ENCODE measurements at regions not wholly inside any gene's neighbourhood (a gene's known extent, or its start where the extent isn't known, plus 50 kb on each side); places are given as distances from the start of the nearest gene placed in this dataset.

DNA sequence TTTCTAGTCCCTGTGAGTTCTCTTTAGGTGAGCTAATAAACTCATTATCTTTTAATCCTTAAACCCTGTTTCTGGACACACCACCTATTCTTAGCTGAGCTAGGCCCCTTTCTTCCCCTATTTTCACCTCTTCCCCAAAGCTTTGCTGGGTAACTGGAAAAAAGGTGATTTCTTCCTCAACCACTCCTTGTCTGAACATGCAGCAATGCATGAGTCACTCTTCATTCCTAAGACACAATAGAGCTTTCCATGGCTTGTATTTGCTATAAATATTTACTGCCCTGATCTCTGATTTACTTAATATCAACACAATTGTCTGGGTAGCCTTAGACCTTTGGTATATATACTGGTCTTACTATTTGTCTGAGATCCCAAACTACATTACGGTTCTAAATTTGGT, 370.9 kb downstream of the KLF5 start:
- no peak for DNase-seq (ENCODE audit: extremely low read depth, low read depth, low spot score)

DNA sequence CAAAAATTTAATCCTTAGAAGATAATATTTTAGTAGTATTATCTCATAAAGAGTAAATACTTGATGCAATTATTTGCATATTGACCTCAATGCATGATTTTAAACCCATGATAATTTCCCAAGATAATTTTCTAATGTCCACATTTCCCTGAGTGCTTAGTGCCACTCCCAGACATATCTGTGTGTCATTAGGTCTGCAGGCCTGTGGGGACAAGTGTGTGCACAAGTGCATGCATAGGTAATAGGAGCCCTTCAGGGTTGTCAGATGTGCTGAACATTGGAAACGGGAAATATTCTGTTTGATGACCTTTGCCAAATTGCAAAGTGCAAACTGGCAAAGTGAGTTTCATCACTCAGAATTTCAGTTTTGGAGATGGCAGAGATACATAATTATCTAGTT, 369.9 kb downstream of the KLF5 start:
- no peak for DNase-seq (ENCODE audit: extremely low read depth, low read depth, low spot score)

DNA sequence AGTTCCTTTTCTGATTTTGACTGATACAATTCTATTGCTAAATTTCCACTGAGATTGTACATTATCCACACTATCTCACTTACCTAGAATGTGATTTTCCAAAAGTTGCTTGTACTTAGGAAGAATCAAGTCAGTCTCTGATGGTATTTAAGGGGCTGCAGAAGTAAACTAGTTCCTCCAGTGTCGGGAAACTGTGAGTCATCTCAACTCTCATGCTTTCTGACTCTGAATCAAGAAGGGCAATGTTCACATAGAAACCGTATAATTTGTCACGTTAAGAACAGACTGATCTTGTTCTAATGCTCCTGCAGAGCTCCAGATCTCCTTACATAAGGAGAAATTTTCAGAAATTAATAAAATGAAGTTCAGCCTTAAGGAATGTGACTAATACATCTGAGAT, 369.3 kb downstream of the KLF5 start:
- no peak for DNase-seq (ENCODE audit: extremely low read depth, low read depth, low spot score)

DNA sequence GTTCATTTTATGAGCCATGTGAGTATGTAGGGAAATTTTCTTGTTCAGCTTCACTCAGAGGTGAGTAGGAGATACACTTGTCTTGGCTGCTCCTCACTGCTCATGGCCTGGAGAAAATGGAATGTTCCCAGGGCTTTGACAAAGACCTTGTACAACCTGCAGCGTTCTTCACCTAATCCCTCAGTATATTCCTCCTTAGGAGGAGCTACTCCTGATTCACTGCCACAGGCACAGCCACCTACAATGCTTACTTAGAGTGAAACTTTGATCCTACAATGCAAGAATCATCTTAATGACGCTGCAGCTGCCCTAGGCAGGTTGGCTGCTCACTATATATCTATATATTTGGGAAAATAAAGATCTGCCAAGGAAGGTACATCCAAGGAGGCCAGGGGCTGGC, 364.2 kb downstream of the KLF5 start:
- DNase-seq (ENCODE audit: extremely low read depth, low read depth, low spot score): no peak

DNA sequence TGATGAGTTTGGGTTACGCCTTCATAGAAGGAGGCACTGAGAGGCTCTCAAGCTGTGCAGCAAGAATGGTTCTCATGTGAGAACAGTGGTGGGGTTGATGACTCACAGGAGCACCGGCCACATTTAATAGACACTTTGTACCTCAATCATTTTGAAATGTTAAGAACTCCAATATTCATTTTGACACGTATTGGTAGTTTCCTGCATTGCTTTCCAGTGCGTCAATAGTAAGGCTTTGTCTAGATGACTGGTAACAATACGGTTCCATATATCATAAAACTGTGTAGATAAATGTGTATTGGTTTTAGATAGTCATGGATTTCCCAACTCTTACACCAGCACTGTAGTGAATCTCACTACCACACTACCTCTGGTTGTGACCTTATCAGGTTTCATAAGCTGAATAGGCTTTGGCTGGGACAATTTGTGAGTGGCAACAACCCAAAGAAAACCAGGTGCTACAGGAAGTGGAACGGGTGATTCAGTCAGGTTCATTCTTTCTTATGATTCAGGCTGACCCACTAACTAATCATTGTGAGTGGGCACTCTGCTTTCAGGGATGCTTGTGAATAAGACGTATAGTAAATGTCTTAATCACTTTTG, 362.6 kb downstream of the KLF5 start:
- no peak for DNase-seq (ENCODE audit: extremely low read depth, low read depth, low spot score)

DNA sequence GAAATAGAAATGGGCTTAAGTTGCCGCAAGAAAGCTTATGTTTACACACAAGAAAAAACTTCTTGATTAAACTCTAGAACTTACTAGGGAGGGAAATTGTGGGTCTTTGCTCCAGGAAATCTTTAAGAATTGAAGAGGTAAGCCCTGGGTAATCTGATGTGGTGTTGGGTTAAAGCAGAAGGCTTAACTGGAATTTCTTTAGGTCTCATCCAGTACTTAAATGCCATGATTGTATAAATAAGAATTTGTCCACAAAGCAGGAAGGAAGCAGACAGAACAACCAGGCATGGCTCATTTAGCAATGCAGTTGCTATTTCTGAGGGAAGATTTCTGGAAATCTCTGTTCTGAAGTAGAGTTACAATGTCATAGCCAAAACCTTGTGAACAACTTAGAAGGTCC, 360.4 kb downstream of the KLF5 start:
- no peak for DNase-seq (ENCODE audit: extremely low read depth, low read depth, low spot score)

DNA sequence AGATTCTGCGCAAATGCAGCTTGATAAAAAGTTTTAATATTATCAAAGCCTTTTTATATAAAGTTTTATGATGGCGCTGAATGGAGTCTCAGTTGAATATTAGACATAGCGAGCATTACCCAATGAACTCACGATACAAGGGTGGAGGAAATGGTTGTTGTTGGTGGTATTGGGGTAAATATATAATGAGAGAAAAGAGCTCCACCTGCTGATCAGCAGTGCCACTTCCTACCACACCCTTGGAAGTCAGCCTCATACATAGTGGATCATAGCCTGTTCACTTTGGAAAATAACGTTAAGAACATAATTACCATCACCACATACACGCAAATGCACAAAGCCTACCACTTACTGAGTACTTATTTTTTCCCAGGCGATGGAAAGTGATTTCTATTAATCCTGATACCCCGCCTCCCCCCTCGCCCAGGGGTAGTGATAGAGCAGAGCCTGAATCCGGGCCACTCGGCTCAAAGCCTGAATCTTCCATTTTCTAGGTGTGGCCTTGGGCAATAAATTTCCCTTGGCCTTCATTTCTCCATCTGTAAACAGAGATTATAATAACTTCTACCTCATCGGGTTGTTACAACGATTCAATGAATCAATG, 358.3 kb downstream of the KLF5 start:
- DNase-seq (ENCODE audit: extremely low read depth, low read depth, low spot score): no peak

DNA sequence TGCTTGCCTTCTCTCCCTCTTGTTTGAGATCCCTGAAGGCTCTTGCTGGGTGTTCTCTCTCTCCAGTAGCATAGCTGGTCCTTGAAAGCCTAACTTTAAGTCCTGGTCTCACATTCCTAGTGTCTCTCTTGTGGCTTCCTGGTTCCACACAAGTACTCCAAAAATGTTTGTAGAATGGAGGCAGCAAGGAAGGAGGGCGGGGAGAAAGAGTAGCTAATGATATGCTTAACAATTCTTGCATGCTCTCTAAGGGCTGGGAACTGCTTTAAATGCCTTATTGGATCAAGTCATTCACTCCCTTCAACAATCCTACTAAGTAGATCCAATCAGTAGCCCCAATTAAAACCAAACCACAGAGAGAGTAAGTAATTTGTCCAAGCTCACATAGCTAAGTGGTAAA, 357.3 kb downstream of the KLF5 start:
- DNase-seq (ENCODE audit: extremely low read depth, low read depth, low spot score): no peak

DNA sequence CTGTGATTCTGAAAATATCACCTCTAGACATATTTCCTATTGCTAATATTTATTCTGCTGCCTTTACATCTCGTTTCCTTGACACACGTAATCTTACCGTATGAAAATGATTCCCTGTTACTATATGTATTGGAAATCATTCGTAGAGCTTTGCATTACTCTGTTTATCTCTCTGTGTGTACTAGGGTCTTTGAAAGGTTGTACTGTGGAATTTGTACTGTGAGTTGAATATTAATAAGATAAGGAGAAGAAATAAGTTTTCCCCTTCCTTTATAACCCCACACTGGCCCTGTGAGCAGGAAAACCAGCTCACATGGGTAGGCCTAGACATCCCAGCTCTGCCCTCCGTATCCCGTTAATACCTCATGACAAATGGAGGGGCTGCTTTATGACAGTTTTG, 354.9 kb downstream of the KLF5 start:
- no peak for DNase-seq (ENCODE audit: extremely low read depth, low read depth, low spot score)

DNA sequence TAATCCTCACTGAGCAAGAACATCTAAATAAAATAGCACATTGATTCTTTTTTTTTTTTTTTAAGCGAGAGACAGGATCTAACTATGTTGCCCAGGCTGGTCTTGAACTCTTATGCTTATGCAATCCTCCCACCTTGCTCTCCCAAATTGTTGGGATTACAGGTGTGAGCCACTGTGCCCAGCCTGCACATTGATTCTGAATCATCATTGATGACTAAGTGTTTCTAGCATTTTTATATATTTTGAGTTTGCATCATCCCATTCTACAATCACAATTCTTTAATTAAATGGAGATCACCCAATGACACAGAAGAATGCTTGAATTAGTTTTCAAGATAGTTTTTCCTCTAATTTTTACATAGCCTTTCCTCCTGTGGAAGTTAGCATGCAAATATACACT, 354.1 kb downstream of the KLF5 start:
- no peak for DNase-seq (ENCODE audit: extremely low read depth, low read depth, low spot score)

DNA sequence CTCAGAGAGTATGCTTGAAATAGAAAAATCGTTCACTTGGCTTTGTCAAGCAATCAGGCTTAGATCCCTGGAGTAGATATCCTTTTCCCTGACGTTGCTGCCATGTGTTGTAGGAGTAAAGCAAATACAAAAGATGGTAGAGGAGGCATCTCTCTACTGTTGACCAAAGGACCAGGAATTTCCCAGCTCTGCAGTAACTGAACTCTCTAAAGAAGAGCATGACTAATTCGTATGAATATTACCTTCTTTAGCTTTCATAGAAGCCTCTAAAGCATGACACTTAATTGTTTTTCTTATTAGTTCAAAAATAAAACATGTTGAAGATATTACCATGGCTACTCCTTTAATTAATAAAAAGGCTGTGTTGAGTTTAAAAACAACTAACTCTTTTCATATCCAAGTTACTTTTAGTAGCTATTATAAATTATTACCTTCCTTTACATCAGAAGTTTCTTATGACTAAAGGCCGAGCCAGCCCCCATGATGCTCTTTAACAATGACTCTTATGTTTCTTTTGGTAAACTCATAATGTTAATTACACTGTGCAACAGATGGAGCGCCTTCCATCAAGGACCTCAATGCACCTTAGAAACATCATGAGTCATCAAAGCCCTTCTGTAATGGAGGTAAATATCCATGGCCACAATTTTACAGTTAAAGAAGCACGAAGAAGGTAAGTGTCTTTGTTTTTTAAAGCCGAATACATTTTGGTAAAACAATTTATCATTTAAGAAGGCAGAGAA, 352.4 kb downstream of the KLF5 start:
- no peak for DNase-seq (ENCODE audit: extremely low read depth, low read depth, low spot score)

DNA sequence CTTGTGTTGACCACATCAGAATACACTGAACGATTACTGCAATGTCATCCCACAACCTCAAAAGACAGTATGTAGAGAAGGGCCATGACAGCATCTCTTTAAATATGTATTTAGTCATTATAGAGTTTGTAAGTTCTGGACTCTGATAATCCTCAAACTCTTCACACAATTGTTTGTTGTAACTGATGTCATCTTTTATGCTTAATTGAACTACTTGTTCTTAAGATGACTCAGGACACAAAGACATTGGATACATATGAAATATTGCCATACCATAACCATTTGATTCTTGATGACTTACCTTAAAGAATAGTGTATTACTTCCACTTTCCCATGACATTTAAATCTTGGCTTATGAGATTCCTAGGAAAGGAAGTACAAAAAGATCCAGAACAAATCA, 347.6 kb downstream of the KLF5 start:
- no peak for DNase-seq (ENCODE audit: extremely low read depth, low read depth, low spot score)

DNA sequence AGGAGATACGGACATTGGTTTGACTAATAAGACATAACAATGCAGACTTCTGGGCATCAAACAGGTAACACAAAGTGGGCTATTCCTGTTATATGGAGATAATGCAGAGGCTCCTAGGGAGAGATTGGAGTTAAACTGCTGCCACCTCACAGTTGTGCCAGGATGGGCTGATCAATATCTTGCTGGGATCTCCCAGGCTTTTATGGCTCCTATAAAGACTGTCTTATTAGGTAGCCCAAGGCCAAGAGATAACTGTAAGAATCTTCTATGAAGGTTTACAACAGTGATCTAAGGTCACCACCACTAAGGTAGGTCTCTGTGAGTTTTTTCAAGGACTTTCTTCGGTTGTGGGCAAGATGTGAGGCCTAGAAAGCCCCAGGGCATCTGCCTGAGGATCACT, 345.8 kb downstream of the KLF5 start:
- no peak for DNase-seq (ENCODE audit: extremely low read depth, low read depth, low spot score)

DNA sequence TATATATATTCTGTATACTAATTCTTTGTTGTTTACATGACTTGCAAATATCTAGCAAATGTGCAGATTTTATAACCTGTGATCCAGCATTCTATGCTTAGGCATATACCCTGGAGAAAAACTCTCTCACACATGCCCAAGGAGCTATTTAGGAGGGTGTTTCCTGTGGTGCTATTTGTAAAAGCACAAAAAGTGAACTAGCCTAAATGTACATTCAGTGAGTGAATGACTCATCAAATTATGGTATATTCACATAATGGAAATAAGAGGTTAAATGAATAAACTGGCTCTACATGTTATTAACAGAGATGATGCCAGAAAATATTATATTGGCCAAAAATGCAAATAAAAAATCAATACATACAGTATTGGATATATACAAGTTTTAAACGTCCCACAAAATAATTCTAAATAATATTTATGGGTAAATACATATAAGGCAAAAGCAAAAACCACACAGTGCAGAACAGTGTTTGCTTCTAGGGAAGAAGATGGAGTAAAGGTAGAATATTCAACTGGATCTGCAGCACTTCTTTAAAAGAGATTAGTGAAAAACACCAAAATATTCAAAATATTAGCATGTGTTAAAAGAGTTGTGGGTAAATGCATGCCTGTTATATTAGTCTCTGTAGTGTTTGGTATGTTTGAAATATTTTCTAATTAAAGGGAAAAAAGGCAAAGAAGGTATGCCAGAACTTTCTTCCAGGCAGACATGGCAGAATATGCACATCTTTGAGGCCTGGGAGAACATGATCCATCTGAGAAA, 344.7 kb downstream of the KLF5 start:
- DNase-seq (ENCODE audit: extremely low read depth, low read depth, low spot score): no peak

DNA sequence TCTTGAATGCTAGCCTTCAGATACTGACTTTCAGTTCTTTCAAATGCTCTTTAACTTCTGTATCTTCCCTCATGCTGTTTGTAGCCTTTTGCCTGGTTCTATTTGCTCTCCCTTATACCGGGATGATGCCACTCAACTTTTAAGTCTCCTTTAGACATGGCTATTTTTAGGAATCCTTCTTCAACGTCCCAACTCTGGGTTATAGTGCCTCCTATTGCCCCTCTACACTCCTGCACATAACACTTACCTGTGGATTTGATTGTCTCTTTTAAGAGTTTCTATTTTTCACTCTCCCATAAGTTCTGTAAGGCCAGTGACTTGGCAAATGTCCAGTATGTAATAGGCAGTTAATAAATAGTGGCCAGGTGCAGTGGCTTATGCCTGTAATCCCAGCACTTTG, 343.0 kb downstream of the KLF5 start:
- no peak for DNase-seq (ENCODE audit: extremely low read depth, low read depth, low spot score)

DNA sequence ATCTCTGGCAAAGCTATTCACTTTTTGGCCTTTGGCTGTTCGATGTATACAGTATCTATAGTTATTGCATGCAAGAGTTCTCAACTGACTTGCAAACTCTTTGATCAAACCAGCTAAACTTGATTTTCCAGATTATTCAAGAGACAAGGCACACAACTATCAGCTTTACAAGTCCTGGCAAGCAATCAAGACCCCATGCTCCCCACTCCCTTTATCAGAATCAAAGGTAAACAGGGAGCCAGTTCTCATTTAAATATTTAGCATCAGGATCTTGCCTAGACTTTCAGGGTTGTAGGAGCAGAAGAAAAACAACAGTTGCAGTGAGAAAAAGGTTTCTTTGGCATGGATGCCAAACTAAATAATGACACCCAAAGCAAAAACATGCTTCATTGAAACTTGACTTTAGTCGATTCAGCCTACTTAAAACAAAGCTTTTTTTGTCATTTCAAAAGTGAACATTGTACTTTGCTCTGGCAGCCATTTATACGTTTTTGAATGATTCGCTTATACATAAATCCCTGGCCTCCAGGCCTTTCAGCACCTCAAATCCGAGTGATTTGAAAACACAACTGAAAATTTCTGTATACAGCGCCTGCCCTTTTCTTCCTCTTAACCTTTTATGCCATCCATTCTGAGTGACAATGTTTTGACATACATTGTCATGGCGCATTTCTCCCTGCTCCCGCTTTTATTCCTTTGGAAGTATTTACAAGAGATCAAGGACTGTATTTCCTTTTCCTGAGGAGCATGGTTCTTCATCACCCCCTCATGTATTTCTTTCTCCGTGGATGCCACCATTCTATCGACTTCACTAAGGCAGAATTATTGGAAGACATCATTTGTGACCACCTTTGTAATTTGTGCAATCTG, 340.8 kb downstream of the KLF5 start:
- no peak for DNase-seq (ENCODE audit: extremely low read depth, low read depth, low spot score)

DNA sequence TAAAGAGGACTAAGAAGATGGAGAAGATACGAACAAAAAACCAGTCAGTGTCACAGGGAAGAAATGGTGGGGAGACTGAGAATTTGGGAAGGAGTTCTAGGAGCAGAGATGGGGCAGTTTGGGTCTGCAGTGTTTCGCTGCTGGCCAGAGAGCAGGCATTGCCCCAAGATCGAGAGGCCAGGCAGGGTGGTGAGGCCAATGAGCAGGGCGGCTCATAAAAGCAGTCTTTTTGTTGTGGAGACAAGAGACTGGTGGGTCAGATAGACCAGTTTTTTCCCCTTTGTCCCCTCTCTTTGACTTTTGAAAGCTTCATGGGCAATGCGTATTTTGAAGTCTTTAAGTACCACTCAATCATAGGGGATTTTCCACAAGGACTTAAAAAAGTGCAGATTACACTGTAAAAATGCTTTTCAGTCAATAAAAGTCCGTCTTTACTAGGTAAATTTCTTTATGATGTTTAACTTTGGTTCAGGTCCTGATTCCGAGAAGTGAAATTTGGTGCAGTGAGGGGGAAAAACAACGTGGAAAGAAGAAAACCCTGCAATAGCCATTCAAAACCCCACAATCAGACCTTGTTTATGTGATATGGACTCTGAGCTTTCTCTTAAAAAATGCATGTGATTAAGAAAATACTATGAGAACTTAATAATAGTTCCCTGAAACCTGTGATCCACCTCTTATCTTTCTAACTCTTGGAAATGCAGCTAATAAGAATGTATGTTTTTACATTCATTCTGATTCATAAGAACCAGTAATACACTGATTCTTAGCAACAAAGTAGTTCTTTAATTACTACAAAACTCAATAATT, 338.9 kb downstream of the KLF5 start:
- no peak for DNase-seq (ENCODE audit: extremely low read depth, low read depth, low spot score)

DNA sequence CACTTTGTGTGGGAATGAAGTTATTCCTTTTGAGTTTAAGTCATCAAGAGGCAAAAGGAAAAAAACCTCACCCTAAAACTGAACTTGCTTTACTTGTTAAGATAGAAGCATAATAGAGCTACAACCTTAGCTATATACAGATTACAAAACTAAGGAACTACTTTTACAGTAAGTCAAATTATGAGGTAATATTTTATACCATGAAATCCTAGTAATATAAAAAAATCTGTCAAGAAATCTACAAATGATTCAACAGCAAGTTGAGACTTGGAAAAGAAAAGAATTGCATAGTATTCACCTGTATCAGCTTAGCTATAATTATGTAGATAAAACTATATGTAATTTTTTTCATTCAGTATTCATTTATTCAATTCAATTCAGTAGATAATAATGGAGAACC, 335.3 kb downstream of the KLF5 start:
- no peak for DNase-seq (ENCODE audit: extremely low read depth, low read depth, low spot score)

DNA sequence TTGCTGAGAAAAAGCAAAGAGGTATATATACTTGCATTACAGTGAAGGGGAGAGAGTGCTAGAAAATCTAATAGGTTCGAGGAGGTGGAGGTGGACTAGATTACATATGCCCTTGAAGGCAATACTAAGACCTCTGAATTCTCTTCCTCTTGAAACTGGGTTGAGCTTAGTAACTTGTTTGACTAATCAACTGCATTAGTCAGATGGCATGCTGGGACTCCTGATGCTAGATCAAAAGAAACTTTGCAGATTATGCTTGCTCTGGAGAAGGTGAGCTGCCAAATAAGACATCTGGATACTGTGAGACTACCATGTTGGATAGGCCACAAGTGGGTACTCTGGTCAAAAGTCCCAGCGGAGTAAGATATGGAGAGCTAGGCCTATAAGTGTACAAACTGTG, 331.3 kb downstream of the KLF5 start:
- DNase-seq (ENCODE audit: extremely low read depth, low read depth, low spot score): no peak

DNA sequence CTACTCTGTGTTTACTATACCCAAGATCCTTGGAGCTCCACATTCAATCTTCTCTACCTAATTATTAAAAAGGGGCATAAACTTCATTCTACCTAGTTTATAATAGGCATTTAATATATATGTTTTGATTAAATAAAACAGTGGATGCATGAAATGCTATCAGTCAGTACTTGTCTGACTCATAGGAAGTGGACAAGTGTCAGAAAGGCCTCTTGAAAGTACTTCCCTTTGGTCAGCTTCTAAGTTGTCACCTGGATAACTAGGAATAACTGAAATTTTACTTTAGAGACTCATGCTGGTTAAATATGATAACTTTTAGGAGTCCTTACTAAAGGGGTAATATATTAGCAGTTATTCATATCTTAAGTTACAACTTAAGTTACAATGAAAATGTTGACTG, 329.8 kb downstream of the KLF5 start:
- no peak for DNase-seq (ENCODE audit: extremely low read depth, low read depth, low spot score)

All from glomerular endothelial cell (primary cell).